ENCODE measurements at regions not wholly inside any gene's neighbourhood (a gene's known extent, or its start where the extent isn't known, plus 50 kb on each side); places are given as distances from the start of the nearest gene placed in this dataset.
"Not testable (repeated sequence)": the region's sequence is repeated elsewhere in the genome, so short reads cannot be mapped to it uniquely, and the experiment has no call there.

DNA sequence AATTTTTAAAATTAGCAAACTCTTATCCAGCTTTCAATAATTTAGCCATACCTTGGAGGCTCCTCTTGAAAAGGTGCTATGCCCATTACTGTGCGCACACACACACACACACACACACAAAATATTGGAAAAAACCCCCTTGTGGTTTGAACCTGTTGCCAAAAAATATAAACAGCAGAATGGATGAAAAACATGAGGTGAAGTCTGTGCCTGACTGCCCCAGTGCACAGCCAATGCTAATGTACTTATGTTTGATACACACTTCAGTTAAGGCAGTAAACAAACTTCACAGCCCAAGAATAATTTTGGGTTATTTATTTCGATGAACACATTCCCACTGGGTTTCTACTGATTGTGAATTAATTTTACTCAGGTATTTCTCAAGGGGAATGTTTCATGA, 113.2 kb upstream of the SEM1 start:
- TF ChIP-seq, protein P1, sequence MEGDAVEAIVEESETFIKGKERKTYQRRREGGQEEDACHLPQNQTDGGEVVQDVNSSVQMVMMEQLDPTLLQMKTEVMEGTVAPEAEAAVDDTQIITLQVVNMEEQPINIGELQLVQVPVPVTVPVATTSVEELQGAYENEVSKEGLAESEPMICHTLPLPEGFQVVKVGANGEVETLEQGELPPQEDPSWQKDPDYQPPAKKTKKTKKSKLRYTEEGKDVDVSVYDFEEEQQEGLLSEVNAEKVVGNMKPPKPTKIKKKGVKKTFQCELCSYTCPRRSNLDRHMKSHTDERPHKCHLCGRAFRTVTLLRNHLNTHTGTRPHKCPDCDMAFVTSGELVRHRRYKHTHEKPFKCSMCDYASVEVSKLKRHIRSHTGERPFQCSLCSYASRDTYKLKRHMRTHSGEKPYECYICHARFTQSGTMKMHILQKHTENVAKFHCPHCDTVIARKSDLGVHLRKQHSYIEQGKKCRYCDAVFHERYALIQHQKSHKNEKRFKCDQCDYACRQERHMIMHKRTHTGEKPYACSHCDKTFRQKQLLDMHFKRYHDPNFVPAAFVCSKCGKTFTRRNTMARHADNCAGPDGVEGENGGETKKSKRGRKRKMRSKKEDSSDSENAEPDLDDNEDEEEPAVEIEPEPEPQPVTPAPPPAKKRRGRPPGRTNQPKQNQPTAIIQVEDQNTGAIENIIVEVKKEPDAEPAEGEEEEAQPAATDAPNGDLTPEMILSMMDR (IDR thresholded peaks at IDR 0.05; ENCODE audit: low read depth, low read length) = no peak
- DNase-seq = no peak
- Histone ChIP-seq H3K27me3 (no peaks in the 10 kb centered on the region), H3K4me3 (ENCODE audit: low read depth, low read length) (no peak overlapping the region), H3K9me3 (no peaks in the 10 kb centered on the region), H3K4me1 (no peaks in the 10 kb centered on the region), H3K36me3 (no peaks in the 10 kb centered on the region)

DNA sequence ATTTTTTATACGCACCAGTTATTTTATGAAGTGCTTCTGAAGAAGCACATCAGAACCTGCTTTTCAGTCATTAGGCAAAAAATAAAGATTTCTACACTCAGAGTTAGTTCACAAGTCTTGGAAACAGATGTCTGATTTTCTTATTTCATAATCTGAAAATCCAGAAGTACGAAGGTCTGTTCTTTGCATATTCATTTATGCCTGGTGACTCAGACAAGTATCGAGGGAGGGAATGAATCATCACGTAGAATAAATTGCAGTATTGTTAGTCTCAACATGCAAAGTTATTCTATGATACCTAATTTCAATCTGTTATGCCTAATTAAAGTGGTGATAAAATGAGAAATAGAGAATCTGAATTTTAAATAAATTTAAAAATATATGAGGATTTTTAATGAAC, 113.6 kb upstream of the SEM1 start:
- no peak for DNase-seq
- Histone ChIP-seq H3K9me3 (no peaks in the 10 kb centered on the region), H3K27me3 (no peaks in the 10 kb centered on the region), H3K4me3 (ENCODE audit: low read depth, low read length) (no peak overlapping the region), H3K4me1 (no peaks in the 10 kb centered on the region), H3K36me3 (no peaks in the 10 kb centered on the region)
- TF ChIP-seq, protein P1 (IDR thresholded peaks at IDR 0.05; ENCODE audit: low read depth, low read length) = no peak

- no peaks in the 10 kb centered on the region for H3K36me3 ChIP-seq
- no peak for DNase-seq
- no peaks in the 10 kb centered on the region for H3K27me3 ChIP-seq
- H3K4me1 ChIP-seq = no peaks in the 10 kb centered on the region
- H3K4me3 ChIP-seq (ENCODE audit: low read depth, low read length) = no peak overlapping the region
- TF ChIP-seq, protein P1 (IDR thresholded peaks at IDR 0.05; ENCODE audit: low read depth, low read length) = no peak
- H3K9me3 ChIP-seq = no peaks in the 10 kb centered on the region
These were observed 115.0 kb upstream of the SEM1 start for GRCh38 chr7:96824686-96825085.

GRCh38 chr7:96825285-96825684, 115.6 kb upstream of the SEM1 start:
- no peak for DNase-seq
- H3K4me1 ChIP-seq = no peaks in the 10 kb centered on the region
- H3K27me3 ChIP-seq = no peaks in the 10 kb centered on the region
- H3K36me3 ChIP-seq = no peaks in the 10 kb centered on the region
- H3K4me3 ChIP-seq (ENCODE audit: low read depth, low read length) = no peak overlapping the region
- no peaks in the 10 kb centered on the region for H3K9me3 ChIP-seq
- TF ChIP-seq, protein P1 (IDR thresholded peaks at IDR 0.05; ENCODE audit: low read depth, low read length) = no peak

- DNase-seq = no peak
- no peaks in the 10 kb centered on the region for H3K36me3 ChIP-seq
- H3K4me3 ChIP-seq (ENCODE audit: low read depth, low read length) = no peak overlapping the region
- TF ChIP-seq, protein P1 (IDR thresholded peaks at IDR 0.05; ENCODE audit: low read depth, low read length) = no peak
- no peaks in the 10 kb centered on the region for H3K27me3 ChIP-seq
- no peaks in the 10 kb centered on the region for H3K9me3 ChIP-seq
- H3K4me1 ChIP-seq = no peaks in the 10 kb centered on the region
These were observed 116.4 kb upstream of the SEM1 start for GRCh38 chr7:96826089-96826488.

GRCh38 chr7:96827701-96828100, 118.1 kb upstream of the SEM1 start:
- H3K27me3 ChIP-seq = no peaks in the 10 kb centered on the region
- no peak overlapping the region for H3K4me3 ChIP-seq (ENCODE audit: low read depth, low read length)
- no peaks in the 10 kb centered on the region for H3K4me1 ChIP-seq
- no peaks in the 10 kb centered on the region for H3K9me3 ChIP-seq
- H3K36me3 ChIP-seq = no peaks in the 10 kb centered on the region
- peak; percentile 8 for DNase-seq
- TF ChIP-seq, protein P1 (IDR thresholded peaks at IDR 0.05; ENCODE audit: low read depth, low read length) = no peak

GRCh38 chr7:96829121-96829520, 119.5 kb upstream of the SEM1 start:
- H3K4me3 ChIP-seq (ENCODE audit: low read depth, low read length); H3K9me3 ChIP-seq; DNase-seq; H3K4me1 ChIP-seq; H3K27me3 ChIP-seq; H3K36me3 ChIP-seq: not testable (repeated sequence)
